ENCODE measurements at regions not wholly inside any gene's neighbourhood (a gene's known extent, or its start where the extent isn't known, plus 50 kb on each side); places are given as distances from the start of the nearest gene placed in this dataset.

- DNase-seq = no peak
Observed at GRCh38 chr21:16243396-16243795, 513.6 kb downstream of the USP25 start.

GRCh38 chr21:16248705-16249104, 518.9 kb downstream of the USP25 start:
- DNase-seq = no peak

DNA sequence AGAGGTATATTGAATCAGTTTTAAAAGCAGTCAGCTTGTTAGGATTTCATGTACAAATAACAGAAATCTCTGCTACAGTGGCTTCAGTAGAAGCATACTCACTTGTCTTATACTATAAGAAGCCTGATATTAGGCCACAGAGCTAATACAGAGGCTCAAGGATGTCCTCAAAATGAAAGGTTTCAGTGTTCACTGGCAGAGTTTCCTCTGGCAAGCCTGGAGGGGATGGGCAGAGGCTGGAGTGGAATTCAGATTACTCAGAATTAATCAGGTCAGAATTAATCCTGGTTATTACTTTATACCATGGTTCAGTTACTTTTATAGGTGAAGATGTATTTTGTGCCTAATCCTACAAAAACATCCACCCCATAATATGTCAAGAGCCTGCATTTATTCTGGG, 520.5 kb downstream of the USP25 start:
- no peak for DNase-seq

DNA sequence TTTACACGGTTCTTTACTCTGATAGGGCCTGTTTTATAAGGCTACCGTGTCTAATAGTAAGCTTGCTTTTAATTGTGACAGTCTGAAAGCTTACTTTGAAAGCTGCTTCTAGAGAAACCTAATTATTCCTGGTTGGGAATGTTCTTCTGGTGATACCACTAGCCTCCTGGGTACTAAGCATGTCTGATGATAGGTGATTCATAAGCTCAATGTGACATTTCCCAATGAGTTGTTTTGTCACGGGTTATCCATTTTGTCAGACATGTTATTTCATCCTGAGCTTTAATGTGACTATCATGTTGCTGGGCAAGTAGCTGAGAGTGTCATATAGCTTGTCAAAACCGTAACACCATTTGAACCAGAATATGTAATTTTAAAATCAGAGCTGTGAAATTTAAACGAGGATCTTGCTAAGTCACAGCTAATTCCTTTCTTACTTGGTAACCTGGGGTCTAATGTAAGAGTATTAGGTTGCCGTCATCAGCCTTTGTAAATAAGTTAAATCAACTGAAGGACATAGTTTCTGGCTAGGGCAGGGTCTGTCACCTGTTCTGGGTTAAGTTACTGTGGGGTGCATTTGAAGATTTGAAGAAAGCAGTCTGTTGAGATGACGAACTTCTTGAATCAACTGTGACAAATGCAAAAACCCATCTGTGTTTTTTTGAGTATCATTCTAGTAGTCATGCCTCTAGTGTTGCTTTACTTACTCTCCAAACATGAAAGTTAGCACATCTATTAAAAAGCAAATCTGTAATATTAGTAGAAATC, 529.2 kb downstream of the USP25 start:
- no peak for DNase-seq

DNA sequence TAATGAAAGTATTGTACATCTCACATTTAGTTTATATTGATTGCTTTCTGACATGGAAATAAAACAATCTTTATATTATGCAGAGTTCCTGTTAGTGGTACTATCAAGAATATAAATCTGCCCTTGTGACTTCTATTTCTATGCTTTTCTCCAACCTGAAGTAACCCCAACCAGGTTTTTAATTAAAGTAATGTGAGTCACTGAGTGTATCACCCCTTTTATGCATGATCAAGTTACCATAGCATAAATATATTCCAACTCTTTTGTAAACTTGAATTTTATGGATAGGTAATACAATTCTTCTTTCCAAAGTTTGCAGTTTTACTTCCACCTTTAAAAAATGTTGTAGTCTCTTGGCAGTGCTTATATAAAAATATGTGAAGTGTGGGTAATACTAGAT, 532.3 kb downstream of the USP25 start:
- no peak for DNase-seq

GRCh38 chr21:16264319-16264718, 534.5 kb downstream of the USP25 start:
- peak; percentile 74 for DNase-seq

DNA sequence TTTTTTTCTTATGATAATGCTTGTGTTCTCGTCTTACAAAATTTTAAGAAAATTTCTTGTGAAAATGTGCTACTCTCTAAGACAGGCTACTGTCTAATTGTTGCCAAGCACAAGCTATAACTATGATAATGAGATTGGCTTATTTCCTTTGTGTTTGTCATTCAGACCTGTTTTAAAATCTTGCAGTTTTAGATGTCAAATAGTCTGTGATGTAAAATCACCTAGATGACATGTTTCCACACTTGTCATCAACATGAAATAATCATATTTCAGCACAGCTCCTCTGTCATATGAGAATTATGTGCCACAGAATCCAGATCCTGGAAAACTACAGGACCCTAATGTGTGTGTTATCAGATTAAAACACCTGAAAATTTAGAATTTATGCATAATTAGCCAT, 539.7 kb downstream of the USP25 start:
- DNase-seq = no peak

DNA sequence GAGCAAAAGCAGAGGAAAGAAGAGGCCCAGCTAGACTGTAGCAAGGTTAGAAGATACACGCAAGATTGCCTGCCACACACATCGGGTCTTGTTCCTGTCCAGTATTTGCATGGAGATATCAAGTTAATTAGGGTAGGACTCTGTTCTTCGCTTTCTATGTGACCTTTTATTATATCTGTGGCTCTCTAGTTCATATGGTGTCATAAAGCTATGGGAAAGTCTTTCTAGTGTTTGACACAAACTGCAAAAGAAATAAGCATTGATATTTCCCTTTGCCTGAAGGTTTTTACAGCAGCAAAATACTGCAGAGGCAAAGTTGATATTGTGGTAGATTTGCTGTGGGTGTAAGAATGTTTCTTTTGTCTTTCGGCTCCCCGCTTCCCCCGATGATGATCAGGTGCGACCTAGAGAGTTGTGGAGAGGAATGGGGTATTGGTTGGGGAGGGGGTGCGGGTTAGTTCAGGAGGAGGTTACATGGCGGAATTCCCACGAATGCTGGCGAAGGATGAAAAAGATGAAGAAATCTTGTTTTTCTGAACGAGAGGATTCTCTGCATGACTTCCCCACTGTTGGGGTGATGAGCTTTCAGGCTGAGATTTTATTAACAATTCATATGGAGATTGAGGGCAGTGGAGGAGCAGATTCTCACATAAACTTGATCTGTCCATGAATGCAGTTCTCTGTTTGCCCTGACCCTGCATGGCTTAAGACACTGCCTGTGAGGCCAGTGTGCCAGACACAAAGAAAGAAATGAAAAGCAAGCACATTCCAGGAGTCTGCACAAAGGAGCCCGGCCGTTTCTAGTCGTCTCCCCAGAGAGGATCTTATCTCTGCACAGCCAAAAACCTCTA, 550.2 kb downstream of the USP25 start:
- no peak for DNase-seq

- DNase-seq = no peak
Observed at GRCh38 chr21:16280686-16281091, 550.9 kb downstream of the USP25 start.

DNA sequence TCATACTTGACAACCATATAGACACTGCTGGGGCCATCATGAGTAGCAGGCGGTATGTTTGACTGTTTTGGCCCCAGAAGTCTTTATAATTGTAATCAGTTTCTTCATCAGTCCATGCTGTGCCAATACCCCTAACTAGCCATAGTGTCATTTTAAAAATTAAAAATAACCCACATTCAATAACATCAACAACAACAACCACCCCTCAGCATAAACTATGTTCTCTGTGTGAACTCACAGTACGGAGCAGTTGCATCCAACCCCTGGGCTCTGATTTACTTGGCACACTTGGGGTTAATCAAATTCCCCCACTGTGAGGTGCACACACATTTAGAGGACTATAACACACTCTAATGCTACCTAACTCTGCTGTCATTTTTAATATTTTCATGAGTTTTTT, 553.7 kb downstream of the USP25 start:
- DNase-seq = no peak

GRCh38 chr21:16285605-16286126, 555.9 kb downstream of the USP25 start:
- no peak for DNase-seq

GRCh38 chr21:16287046-16287445, 557.3 kb downstream of the USP25 start:
- no peak for DNase-seq

GRCh38 chr21:16291296-16291695, 561.5 kb downstream of the USP25 start:
- DNase-seq = no peak

DNA sequence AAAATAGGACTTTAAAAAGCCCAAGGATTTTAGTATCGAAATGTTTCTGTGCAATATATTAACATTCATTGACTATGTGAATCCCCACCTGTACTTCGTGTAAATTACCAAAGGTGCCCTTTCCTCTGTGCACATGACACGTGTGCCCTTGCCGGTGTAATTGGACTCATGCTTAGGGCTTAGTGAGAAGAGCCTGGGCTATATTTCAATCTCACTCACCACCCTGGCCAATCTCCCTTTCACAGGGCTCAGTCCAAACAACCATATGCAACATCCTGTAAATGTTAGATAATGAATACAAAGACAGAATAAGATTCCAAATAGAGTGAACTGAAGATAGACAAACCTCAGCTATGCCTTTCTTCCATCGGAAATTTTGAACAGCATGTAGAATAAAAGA, 564.3 kb downstream of the USP25 start:
- no peak for DNase-seq

DNA sequence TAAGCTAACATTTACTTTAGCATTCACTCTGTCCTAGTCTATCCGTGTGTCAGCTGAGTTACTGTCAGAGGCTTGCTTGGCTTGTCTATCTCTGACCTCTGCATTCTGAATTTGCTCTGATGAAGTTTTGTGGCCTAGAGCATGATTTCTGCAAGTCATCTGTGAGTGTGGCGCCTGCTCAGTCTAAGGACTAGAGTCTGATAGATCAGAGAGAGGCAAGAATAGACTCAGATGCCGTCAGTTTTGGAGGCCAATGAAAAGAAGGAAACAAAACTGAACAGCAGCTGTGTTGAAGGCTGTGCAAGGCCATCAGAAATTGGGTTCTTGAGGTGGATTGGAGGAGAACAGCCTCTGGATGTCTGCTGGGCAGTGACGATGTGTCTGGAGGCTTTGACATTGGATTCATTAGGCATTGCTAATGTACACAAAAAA, 573.1 kb downstream of the USP25 start:
- no peak for DNase-seq

DNA sequence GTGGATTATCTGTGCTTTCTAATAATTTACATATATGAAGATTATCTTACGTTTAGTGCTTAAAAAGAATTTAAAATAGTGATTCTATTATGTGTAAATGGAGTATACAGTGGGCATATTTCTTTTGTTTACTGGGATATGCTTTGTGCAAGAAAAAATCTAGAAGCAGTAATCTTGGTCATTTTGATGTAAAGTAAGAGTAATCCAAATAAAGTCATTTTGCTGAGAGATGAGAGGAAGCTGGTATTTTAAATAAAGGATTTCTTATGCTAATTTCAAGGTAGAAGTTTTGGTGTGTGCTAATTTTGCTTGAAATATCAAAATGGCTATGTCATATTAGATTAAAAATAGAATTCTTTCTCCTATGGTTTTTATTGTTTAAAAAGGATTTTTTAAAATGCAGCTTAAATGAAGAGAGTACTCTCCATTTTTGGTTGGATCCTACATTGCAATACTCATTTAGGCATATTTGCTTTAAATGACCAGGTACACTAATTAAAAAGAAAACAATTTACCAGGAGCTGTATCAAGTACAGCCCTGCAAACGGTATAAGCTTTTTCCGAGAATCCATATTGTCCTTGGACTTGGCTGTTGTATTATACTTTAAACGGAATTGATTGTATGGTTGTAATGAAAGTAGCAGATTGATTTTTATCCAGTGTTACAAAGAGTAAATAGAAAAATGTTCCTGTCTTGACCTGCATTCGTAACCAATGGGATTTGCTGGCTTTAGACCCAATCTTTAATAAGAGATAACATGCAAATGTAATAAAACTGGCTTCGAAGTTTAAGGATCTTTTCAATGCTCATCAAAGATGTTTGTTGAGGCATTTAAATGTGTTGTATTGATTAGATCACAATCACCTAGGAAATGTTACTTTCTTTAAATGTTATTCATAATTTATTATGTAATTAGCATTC, 574.7 kb downstream of the USP25 start:
- no peak for DNase-seq

DNA sequence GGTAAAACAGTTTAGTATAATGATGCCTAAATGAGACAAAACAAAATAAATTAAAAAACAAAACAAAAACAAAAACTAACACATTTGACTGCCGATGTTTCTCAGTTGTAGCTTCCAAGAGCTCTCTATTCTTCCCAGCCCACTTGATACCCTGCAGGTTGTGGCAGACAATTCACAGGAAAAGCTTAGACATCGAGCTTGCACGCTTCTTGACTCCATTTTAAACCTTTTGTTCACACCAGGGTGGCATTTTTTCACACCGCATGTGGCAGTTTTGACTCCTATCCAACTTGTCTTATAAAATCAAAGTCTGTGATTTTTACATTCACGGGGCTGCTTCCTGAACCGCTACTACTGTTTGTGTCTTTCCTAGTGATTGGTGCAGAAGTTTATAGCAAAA, 575.9 kb downstream of the USP25 start:
- DNase-seq = no peak

- DNase-seq = no peak
Observed at GRCh38 chr21:16307256-16307655, 577.5 kb downstream of the USP25 start.

GRCh38 chr21:16308269-16308668, 578.5 kb downstream of the USP25 start:
- peak; percentile 13 for DNase-seq

DNA sequence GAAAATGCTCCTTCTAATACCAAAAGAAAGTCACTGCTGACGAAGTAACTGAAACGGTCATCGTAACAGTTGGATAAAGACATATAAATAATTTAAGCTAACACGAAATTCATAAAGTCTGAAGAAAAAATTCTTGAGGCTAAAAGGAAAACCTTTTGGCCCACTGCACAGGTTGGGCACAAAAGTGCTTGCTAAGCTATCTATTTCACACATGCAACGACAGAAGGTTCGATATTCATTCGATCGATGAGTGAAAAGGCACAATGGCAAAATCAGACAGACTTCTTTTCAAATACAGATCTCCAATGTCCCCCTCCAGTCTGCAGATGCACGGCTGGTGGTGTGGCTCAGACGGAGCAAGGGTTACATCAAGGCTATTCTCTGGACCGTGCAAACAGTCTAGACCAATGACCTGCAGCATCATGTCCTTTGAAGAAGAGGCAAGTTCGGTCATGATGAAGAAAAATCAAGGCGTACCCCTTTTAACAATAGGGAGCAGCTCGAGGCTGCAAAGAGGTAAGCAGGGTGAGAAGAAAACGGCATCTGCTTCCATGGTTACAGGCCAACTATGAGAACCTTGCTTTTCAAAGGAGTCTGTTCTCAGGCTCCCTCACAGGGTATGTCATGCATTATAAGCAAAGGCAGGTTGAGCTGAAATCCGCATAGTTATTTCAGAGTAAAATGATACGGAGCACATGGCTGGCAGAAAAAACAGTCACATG, 579.6 kb downstream of the USP25 start:
- DNase-seq = no peak

DNA sequence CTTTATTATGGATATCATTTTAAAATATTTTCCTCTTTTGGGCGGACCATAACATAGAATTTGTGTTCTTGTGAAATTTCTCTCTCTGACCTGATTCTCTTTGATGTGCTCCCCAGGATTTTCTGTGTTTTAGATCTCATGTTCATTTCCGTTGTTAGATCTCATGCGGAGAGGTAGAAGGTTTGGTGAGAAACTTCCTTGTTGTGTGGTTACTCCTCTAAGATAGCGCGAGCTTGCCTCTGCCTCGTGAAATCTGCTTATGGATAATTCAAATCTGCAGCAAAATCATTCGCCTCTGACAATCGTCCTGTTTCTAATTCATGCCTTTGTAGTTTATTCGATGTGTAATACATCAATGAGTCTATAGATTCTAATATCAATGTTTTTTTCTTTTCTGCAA, 580.4 kb downstream of the USP25 start:
- no peak for DNase-seq

- DNase-seq = no peak
Observed at GRCh38 chr21:16311229-16311628, 581.4 kb downstream of the USP25 start.
